ENCODE measurements at regions not wholly inside any gene's neighbourhood (a gene's known extent, or its start where the extent isn't known, plus 50 kb on each side); places are given as distances from the start of the nearest gene placed in this dataset.

GRCh38 chr7:155213385-155213784 is 84.3 kb upstream of the INSIG1 start:
- Histone ChIP-seq H3K9me3 (no peaks in the 10 kb centered on the region), H3K36me3 (no peaks in the 10 kb centered on the region), H3K27me3 (no peaks in the 10 kb centered on the region), H3K4me1 (peaks cover 0 to 6% (median 0%) of the 10 kb centered on the region in 4 donors), H3K4me3 (no peak overlapping the region), H3K27ac (no peak overlapping the region)
- peak in 1 of 3 donors; percentile 41 for DNase-seq
- TF ChIP-seq CTCF (IDR thresholded peaks at IDR 0.05) = no peak
- TF ChIP-seq POLR2A (IDR thresholded peaks at IDR 0.05) = no peak

GRCh38 chr7:155213955-155214740 is 83.5 kb upstream of the INSIG1 start:
- peak in 1 of 2 donors; percentile 19 for TF ChIP-seq POLR2A (IDR thresholded peaks at IDR 0.05)
- TF ChIP-seq CTCF (IDR thresholded peaks at IDR 0.05) = no peak
- Histone ChIP-seq H3K4me1 (peaks cover 0 to 6% (median 0%) of the 10 kb centered on the region in 4 donors), H3K27ac (peak overlapping the region in 3 of 4 donors; percentile 12 to 60 (median 58)), H3K27me3 (no peaks in the 10 kb centered on the region), H3K36me3 (no peaks in the 10 kb centered on the region), H3K9me3 (no peaks in the 10 kb centered on the region), H3K4me3 (peak overlapping the region in 3 of 4 donors; percentile 12 to 50 (median 48))
- peak in 2 of 3 donors; percentile 60 to 69 for DNase-seq

GRCh38 chr7:155215576-155216325 is 81.9 kb upstream of the INSIG1 start:
- no peak for TF ChIP-seq POLR2A (IDR thresholded peaks at IDR 0.05)
- TF ChIP-seq CTCF (IDR thresholded peaks at IDR 0.05) = no peak
- Histone ChIP-seq H3K9me3 (no peaks in the 10 kb centered on the region), H3K27me3 (no peaks in the 10 kb centered on the region), H3K4me3 (no peak overlapping the region), H3K27ac (no peak overlapping the region), H3K4me1 (peaks cover 0 to 6% (median 0%) of the 10 kb centered on the region in 4 donors), H3K36me3 (no peaks in the 10 kb centered on the region)
- DNase-seq = no peak

- H3K27me3 ChIP-seq = no peaks in the 10 kb centered on the region
Observed at GRCh38 chr7:155216475-155217272, 81.0 kb upstream of the INSIG1 start.

More at GRCh38 chr7:155216475-155217272, 81.0 kb upstream of the INSIG1 start:
- Histone ChIP-seq H3K36me3 (no peaks in the 10 kb centered on the region), H3K27ac (no peak overlapping the region), H3K9me3 (no peaks in the 10 kb centered on the region), H3K4me1 (peaks cover 0 to 6% (median 0%) of the 10 kb centered on the region in 4 donors), H3K4me3 (no peak overlapping the region)
- peak in 1 of 3 donors; percentile 7 for DNase-seq
- TF ChIP-seq CTCF (IDR thresholded peaks at IDR 0.05) (no peak), POLR2A (IDR thresholded peaks at IDR 0.05) (no peak)

Data from Peyer's patch (tissue), 4 donors.